ENCODE measurements at regions not wholly inside any gene's neighbourhood (a gene's known extent, or its start where the extent isn't known, plus 50 kb on each side); places are given as distances from the start of the nearest gene placed in this dataset.

DNA sequence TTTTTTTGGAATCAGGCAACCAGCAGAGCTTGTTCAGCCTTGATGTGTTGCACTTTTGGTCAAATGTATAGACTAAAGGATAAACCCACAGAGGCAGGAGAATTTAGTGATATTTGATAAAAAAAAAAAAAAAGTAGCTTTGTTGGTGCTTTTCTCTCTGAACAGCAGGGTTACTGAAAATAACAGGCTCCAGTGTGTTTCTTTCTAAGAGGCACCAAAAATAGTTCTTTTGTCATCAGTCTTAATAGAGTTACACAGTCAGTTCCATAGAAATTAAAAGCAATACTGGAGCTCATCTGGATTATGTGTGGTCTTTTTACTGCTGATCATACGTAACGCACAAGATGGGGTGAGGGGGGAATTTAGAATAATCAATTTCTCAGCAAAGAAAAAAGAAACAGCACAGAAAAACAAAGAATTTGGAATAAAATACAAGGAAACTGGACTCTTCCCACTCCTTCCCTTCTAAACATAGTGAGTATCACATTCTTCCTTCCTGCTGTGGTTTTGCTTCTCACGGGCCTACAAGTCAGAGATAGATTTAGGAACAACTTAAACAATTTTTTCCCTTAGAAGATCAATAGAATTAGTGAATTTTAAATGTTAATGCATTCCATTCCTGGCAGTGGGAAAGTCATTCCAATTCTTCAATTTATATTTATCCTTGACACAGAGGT is 178.8 kb upstream of the AKR1E2 start:
- no peak for DNase-seq (ENCODE audit: low read depth, low spot score)
- H3K27ac ChIP-seq, result no peak overlapping the region

GRCh38 chr10:4646547-4646946 is 179.5 kb upstream of the AKR1E2 start:
- no peak overlapping the region for H3K27ac ChIP-seq
- no peak for DNase-seq (ENCODE audit: low read depth, low spot score)

GRCh38 chr10:4645836-4646235 is 180.2 kb upstream of the AKR1E2 start:
- no peak for DNase-seq (ENCODE audit: low read depth, low spot score)
- no peak overlapping the region for H3K27ac ChIP-seq

DNA sequence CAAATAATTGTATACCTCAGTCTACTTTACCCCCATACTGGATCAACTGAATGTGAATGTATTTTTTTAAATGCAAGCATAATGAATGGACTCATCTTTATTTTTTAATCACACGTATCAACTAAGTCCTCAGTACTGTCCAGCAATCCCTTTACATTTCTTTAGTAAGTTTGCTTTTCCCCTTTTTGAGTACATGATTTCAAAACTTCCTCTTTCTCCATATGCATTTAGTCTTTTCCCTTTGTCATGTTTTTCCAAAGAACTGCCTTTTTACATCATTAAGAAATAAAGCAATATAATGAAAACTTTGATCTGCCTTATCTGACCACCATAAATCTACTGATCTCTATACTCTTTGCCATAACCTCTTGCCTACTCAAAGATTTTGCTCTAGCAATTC is 182.5 kb upstream of the AKR1E2 start:
- no peak overlapping the region for H3K27ac ChIP-seq
- DNase-seq (ENCODE audit: low read depth, low spot score), result no peak

GRCh38 chr10:4639960-4640359 is 186.0 kb upstream of the AKR1E2 start:
- no peak for DNase-seq (ENCODE audit: low read depth, low spot score)
- H3K27ac ChIP-seq, result no peak overlapping the region

DNA sequence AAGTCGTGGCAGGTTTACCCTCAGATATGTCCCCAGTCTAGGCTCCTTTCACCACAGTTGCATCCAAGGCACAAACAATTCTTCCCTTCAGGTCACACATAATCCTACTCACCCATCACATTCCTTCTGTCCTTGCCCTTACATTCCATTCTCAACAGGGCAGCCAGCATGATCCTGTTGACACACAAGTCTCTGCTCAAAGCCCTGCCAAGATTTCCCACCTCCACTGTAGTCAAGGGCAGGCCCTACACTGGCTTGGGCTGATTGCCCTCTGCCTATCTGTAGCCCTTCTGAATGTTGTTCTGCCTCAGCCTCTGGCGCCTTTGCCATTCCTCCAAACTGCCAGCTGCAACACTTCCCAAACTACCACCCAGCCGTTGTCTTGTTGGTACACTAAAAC is 187.9 kb upstream of the AKR1E2 start:
- DNase-seq (ENCODE audit: low read depth, low spot score), result no peak
- H3K27ac ChIP-seq, result no peak overlapping the region

DNA sequence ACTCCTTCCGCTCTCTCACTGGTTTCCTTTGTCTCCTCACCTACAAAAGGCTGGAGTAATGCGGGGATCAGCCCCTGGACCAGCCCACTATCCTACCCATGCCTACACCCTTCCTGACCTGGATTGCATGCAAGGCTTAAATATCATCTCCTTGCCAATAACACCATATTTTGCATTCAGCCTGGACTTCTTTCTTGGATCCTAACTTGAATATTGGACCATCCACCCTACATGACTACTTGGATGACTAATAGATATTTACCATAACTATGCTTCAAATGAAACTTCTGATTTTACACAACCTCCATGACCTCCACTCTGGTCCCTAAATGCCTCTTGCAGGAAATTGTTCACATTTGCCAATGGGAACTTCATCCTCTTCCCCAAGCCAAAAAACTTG is 188.3 kb upstream of the AKR1E2 start:
- no peak for DNase-seq (ENCODE audit: low read depth, low spot score)
- no peak overlapping the region for H3K27ac ChIP-seq

- no peak overlapping the region for H3K27ac ChIP-seq
- no peak for DNase-seq (ENCODE audit: low read depth, low spot score)
Measured at GRCh38 chr10:4635883-4636282, 190.1 kb upstream of the AKR1E2 start.

DNA sequence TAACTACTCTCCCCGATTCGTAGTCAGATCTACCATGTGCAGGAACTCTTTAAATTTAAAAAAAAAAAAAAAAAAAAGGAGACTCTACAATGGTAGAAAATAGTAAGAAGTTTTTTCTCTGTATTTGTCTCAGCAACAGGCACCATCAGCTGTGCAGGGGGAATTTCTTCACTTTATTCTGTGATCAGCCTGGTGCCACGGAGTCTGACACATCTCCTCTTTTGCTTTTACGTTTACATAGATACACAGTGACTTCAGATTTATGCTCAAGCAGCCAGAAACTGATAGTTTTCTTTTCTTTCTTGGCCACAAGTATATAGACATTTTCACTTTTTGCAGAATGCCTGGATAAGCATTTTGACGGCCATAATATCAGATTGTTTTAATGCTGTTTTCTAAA is 190.6 kb upstream of the AKR1E2 start:
- no peak overlapping the region for H3K27ac ChIP-seq
- no peak for DNase-seq (ENCODE audit: low read depth, low spot score)

DNA sequence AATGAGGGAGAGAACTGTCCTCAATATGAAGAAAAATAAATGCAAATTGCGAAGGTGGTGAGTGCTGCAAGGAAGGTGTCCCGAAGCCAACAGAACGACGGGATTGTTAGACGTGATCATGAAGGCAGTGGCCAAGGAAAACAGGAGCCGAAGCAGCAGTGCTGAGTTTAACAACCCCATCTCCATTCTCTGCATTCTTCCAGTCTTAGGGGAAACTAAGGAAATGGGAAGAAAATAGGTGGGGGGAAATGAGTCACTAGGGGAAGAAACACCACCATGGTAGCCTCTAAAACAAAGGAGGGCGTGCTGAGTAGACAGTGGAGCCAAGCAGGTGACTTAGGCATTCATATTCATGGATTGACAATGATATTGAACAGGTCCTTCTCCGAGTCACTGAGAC is 192.2 kb upstream of the AKR1E2 start:
- no peak for DNase-seq (ENCODE audit: low read depth, low spot score)
- no peak overlapping the region for H3K27ac ChIP-seq

- H3K27ac ChIP-seq, result no peak overlapping the region
- DNase-seq (ENCODE audit: low read depth, low spot score), result no peak
Measured at GRCh38 chr10:4633186-4633585, 192.8 kb upstream of the AKR1E2 start.

DNA sequence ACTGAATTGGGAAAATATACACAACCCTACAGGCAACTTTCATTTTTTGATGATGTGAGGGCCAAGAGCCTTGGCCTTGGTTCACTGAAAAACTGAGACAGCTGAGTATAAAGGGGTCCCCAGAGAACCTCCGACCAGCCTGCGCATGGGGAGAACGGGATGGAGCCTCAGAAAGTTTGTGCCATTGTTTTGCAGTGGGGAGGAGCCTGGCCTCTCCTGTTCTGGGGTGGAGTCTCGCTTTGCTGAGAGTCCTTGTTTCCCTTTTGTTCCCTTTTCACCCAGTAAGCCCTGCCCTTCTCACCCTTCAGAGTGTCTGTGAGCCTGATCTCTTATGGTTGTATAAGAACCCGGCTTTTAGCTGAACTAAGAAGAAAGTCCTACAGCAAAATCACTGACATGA is 193.2 kb upstream of the AKR1E2 start:
- H3K27ac ChIP-seq, result no peak overlapping the region
- DNase-seq (ENCODE audit: low read depth, low spot score), result no peak

GRCh38 chr10:4626919-4627318 is 199.1 kb upstream of the AKR1E2 start:
- no peak for DNase-seq (ENCODE audit: low read depth, low spot score)

DNA sequence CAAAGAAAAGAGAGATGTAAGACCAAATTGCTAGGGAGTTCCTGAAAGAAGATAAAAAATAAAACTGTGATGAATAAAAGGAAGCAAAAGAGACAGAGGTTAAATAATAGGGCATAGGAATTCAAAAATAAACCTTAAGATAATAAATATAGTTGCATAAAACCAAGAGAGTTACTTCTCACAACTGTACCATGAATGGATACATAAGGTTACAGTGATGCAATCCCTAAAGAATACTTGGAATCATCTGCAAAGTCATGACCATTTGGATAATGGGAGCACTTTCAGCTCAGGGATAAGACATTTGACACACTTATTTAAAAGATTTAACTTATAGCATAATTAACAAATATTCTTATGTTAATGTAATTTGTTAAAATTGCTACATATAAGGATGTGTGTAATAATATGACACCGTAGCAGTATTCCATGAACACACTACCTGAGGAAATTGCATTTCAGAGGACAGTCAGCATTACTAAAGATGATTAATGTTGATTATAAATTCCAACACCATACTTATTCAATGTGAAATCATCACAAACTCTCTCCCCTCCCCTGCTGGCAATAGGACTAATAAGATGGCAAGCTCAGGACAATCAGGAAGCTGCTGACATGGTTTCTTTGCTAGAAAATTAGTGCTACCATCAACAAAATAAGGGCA is 202.1 kb upstream of the AKR1E2 start:
- H3K27ac ChIP-seq, result peak overlapping the region; percentile 72
- no peak for DNase-seq (ENCODE audit: low read depth, low spot score)

More at GRCh38 chr10:4626919-4627318, 199.1 kb upstream of the AKR1E2 start:
- H3K27ac ChIP-seq, result no peak overlapping the region

DNA sequence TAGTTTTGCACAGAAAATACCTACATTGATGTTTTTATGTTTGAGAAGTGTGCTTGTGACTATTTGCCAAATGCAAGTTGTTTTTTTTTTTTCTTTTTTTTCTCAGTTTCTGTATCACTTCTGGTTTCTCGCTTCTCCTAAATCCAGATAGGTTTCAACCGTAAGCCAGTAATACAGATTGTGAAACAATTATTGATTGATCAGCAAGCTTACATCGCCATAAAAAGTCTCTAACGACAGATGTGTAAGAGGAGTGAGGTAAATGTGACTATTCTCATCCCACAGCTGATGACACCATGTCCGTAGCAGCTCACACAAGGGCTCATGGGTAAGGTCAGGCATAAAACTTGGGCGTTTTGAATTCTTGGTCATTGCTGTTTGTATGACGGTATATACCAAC is 202.8 kb upstream of the AKR1E2 start:
- DNase-seq (ENCODE audit: low read depth, low spot score), result no peak
- H3K27ac ChIP-seq, result peak overlapping the region; percentile 72

GRCh38 chr10:4622384-4622783 is 203.6 kb upstream of the AKR1E2 start:
- H3K27ac ChIP-seq, result peak overlapping the region; percentile 72
- no peak for DNase-seq (ENCODE audit: low read depth, low spot score)

DNA sequence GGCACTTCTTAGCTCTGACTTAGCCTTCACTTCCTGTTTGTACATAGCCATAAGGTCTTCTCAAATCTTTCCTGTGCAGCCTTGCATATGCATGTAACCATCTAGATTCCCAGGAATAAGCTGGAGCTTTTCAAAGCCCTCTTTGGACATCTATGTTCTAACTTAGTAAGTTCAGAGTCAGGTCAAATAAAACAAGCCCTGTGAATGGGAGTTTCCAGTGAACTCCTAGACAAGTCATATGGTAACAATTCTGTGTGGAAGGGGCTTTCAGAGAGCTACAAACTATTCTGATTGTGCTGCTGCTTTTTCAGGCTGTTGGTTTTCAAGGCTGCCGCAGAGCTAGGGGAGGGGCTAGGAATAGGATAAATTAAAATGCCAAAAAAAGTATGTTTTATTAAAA is 208.4 kb upstream of the AKR1E2 start:
- no peak for DNase-seq (ENCODE audit: low read depth, low spot score)
- H3K27ac ChIP-seq, result no peak overlapping the region

DNA sequence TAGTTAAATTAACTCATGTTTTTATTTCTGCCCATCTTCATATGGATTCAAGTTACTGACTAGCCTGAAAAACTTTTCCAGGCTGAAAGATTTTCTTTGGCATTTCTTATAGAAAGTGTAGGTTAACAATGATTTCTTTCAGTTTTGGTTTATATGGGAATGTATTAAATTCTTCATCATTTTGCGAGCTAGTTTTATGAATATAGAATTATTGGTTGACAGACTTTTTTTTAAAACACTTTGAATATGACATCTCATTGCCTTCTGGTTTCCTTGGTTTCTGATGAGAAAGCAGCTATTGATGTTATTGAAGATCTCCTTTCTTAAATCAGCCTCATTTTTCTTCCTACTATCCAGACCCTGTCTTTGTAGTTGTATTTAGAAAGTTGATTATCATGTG is 211.0 kb upstream of the AKR1E2 start:
- DNase-seq (ENCODE audit: low read depth, low spot score), result no peak
- no peak overlapping the region for H3K27ac ChIP-seq

GRCh38 chr10:4609251-4609650 is 216.8 kb upstream of the AKR1E2 start:
- H3K27ac ChIP-seq, result no peak overlapping the region
- no peak for DNase-seq (ENCODE audit: low read depth, low spot score)

- no peak overlapping the region for H3K27ac ChIP-seq
- DNase-seq (ENCODE audit: low read depth, low spot score), result no peak
Measured at GRCh38 chr10:4607681-4608080, 218.3 kb upstream of the AKR1E2 start.

DNA sequence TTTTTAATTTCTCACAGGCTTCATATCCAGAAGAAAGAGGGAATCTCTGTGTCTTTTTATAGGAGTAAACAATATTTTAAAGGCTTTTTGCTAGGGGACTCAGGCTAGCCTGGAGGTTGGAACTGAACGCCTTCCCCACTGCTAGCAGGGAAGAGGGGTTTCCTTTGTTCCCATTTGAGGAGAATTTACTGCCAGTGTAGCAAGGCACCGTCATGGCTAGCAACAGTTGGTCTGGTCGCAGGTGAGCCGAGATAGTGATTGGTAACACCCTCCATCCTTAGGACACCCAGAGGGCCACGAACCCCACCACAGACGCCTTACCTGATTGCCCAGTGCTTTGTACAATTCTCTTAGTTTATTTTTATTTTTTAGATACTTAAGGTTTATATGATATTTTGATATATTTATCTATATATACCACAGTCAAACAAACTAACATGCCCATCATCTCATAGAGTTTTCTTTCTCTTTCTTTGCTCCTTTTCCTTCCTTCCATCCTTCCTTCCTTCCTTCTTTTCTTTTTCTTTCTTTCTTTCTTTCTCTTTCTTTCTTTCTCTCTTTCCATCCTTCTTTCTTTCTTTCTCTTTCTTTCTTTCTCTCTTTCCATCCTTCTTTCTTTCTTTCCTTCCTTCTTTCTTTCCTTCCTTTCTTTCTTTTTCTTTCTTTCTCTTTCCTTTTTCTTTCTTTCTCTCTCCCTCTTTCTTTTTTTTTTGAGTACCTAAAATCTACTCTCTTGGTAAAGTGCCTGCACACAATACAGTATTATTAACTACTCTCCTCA is 219.0 kb upstream of the AKR1E2 start:
- no peak overlapping the region for H3K27ac ChIP-seq
- DNase-seq (ENCODE audit: low read depth, low spot score), result no peak

Data from epithelial cell of prostate (primary cell).